ENCODE measurements at regions not wholly inside any gene's neighbourhood (a gene's known extent, or its start where the extent isn't known, plus 50 kb on each side); places are given as distances from the start of the nearest gene placed in this dataset.
"Not testable (repeated sequence)": the region's sequence is repeated elsewhere in the genome, so short reads cannot be mapped to it uniquely, and the experiment has no call there.

DNA sequence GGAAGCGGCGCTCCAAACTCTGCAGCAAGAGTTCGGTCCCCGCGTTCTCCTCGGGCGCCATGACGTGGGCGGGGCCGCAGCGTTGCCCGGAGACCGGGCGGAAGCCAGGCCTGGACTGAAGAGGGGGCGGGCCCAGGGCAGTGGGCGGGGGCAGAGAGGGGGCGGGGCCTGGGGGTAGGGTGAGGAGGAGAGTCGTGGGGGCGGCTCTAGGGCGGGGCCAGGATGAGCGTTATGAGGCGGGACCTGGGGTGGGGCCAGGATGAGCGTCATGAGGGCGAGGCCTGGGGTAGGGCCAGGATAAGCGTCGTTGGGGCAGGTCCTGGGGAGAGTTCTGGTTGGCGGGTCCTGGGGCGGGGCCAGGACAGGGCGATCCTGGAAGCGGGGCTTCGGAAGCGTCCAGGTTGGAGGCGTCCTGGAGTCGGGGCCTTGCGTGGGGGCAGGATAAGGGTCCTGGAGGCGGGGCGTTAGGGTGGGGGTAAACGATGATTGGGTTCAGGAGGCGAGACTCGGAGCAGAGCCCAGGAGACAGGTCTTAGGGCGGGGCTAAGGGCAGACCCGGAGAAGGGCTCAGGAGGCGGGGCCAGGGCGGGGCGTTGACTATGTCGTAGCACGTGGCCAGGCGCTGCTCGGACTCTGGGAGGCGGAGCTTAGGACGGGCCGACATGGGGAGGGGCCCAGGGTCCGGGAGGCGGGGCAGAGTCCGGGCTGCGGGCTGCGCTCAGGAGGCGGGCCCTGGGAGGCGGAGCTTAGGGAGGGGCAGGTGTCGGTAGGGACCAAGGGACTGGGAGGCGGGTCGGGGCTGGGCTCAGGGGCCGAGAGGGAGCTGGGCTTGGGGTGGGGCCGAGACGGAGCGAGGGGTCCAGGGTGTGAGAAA, 131.1 kb upstream of the ALDH3B2 start:
- DNase-seq (ENCODE audit: low spot score) = peak; percentile 98

DNA sequence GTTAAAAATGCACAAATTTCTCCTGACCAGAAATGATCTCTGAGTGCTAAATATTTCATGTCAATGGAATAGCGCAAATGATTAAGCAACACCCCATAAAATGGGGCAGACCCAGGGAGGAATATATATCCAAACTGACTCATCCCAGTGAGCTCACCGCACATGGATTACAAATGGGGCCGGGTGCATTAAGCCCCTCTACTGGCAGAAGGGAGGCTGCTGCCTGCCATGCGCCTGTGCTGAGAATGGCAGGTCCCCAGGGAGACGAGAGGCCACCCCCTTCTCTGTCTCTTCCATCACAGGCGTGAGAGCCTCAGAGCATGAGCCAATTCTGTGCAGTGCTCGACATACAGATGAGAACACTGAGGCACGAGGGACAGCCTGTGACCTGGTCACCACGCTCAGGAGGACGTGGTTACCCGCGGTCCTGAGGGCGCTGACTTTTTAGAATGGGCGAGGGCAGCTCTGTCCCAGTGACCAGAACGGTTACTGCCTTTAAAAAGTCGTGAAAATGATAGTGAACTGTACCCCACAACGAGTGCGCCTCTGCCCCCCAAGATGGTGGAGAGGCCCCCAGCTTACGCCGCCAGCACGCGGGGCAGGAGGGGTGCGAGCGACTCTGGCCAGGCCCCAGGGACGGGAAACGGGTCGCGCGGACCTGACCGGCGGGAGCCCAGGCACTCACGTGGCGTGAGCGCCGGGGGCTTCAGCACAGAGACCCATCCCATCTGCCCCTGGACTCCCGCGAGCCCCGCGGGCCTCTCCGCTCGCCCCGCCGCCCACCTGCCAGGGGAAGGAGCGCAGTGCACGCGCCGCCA, 130.2 kb upstream of the ALDH3B2 start:
- DNase-seq (ENCODE audit: low spot score) = not testable (repeated sequence)

GRCh38 chr11:67803519-67803918, 129.1 kb upstream of the ALDH3B2 start:
- not testable (repeated sequence) for DNase-seq (ENCODE audit: low spot score)

DNA sequence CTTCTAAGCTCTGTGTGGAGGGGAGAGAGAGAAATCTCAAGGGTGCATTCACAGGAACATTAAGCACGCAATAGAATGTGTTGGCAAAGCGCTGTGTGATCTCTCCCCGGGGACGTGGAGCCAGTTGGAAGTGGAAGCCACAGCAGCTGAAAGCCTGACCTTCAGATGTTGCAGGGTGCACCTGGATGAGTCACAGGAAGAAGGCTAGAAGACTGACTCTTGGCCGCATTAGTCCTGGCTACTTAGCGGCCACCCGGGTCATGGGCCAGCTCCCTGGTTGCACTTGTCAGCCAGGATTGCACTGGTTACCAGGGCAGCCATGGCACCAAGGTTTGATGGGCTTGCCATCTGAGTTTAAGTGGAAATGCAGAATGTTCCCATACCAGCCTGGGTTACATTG, 128.6 kb upstream of the ALDH3B2 start:
- DNase-seq (ENCODE audit: low spot score) = not testable (repeated sequence)

GRCh38 chr11:67802623-67803022, 128.2 kb upstream of the ALDH3B2 start:
- not testable (repeated sequence) for DNase-seq (ENCODE audit: low spot score)

GRCh38 chr11:67801397-67801796, 127.0 kb upstream of the ALDH3B2 start:
- not testable (repeated sequence) for DNase-seq (ENCODE audit: low spot score)

DNA sequence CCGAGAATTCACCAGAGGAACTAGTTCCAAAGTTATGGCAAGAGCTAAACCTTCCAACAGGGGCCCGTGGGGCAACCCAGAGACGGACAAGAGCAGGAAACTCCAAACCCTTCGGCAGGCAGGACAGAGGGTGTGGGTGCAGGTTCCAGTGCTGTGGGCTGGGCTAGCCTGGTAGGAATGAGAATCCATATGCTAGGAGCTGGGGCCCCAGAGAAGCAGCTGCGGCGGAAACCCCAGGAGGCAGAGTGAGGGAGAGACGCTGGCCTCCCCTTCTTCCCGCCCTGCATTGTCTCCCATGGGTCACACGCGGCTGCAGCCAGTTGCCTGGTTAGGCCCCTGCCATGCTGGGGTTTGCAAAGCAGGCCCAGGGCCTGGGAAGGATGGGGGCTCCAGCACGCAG, 126.2 kb upstream of the ALDH3B2 start:
- DNase-seq (ENCODE audit: low spot score) = not testable (repeated sequence)

DNA sequence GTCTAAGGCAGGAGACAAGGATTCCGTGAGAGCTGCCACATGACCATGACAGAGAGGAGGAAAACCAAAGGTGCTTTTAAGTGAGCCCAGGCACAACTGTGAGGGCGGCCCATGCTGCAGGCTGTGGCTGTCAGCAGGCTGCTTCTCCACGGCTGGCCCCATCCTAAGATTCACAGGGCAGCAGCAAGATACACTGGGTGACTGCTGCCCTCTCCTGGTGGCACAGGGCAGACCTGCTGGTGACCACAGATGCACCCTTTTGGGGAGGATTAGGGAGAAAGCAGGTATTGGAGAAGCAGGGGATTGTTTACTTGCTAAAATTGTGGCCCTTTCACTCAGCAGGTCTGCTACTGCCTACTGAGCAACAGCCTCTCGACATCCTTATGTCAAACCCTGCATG, 125.4 kb upstream of the ALDH3B2 start:
- DNase-seq (ENCODE audit: low spot score) = not testable (repeated sequence)

DNA sequence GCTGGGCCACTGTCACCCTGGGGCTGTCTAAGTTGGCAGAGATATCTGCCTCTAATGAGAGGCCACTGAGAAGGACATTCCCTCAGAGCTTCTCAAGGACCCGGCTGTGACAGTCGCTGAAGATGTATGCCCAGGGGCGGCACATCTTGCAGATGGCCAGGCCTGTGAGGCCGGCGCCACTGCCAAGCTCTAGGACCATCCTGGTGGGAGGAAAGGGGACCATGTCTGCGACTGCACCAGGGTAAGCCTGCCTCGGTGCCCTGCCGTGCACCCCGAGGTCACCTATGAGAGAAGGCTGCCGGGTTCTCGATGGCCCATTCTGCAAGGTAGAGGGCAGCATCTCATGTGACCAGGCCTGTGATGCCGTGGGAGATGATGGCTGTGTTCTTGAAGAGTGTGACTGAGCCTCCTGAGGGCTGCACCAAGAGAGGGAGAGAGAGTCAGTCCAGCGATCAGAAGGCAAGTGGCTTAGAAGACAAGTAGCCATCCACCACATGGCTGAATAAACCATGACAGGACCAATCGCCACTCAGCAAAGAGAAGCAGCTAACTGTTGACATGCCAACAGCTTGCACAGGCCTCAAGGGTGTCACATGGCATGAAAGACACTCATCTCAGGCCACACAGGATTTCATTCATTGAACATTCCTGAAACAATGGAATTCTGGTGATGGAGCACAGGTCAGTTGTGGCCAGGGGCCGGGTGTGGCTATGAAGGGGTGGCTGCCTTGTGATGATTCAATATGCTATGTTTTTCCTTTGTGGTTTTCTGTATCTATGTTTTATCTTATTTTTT, 123.5 kb upstream of the ALDH3B2 start:
- DNase-seq (ENCODE audit: low spot score) = not testable (repeated sequence)

- DNase-seq (ENCODE audit: low spot score) = no peak
Measured at GRCh38 chr11:67795746-67796145, 121.3 kb upstream of the ALDH3B2 start.

DNA sequence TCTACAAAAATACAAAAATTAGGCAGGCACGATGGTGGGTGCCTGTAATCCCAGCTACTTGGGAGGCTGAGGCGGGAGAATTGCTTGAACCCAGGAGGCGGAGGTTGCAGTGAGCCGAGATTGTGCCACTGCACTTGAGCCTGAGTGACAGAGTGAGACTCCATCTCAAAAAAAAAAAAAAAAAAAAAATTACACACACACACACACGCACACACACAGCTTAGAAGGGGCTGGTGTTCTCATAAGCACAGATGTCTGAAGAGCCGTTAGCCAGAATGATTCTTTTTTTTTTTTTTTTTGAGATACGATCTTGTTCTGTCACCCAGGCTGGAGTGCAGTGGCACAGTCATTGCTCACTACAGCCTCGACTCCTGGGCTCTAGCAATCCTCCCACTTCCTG, 119.3 kb upstream of the ALDH3B2 start:
- not testable (repeated sequence) for DNase-seq (ENCODE audit: low spot score)

DNA sequence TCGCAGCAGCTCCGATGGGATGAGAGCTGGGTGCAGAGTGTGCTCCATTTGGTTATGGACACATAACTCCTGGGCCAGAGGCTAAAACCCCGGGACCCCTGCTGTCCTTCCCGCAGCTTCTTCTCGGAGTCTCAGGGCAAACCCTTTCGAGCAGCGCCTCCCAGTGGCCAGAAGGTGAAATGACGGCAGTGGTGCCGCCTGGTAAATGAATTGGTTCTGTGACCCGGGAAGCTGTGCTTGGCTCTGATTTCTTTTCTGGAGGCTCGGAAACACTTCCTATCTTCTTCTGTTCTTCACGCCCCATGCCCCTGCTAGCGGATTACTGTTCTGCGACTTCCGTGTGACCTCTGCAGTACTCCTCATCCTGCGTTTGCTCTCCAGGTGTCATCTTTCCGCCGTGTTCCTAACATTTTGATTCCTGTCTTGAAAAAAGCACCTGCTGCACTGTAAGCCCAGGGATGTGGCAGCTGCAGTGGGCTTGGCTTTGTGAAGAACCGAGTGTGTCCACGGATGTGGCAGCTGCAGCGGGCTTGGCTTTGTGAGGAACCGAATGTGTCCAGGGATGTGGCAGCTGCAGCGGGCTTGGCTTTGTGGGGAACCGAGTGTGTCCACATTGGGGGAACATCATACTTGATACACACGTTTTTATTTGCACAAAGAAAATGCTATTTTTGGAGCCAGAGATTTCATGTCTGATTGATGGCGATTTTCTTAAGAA, 118.0 kb upstream of the ALDH3B2 start:
- DNase-seq (ENCODE audit: low spot score) = peak; percentile 61

DNA sequence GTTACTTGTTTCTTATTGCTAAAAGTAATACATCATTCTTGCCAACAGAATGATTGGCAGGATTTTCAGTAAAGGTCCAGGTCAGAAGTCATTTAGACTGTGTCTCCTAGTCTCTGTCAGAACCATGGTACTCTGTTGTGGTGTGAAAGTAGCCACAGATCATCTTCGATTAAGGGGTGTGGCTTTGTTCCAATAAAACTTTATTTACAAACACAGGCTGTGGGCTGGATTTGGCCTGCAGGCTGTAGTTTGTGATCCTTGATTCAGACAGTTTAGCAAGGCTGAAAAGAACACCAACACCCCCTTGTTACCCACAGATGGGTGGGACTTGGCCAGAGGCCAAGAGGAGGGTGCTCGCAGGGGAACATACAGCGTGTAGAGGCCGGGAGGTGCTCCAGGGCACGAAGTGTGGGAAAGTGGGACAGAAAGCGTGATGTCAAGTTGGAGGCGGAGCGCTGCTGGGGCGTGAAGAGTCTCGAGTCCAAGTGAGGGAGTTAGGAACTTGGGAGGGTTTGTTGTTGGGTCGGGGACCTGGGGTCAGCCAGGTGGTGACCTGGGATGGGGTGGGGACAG, 117.3 kb upstream of the ALDH3B2 start:
- not testable (repeated sequence) for DNase-seq (ENCODE audit: low spot score)

DNA sequence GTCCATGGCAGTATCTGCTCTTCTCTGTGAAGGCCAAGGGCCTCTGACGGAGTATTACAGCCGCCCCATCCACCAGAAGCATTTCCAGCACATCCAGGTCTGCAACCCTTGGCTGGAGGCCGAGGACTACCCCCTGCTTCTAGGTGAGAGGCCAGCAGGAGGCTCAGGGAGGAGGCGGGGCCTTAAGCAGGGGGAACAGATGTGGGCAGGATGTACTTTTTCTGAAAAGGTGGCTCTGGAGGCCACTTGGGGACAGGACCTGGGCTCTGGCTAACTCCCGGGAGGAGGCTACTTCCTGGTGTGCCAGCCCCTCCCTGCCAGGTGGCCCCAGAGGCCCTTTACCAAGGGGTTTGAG, 113.9 kb upstream of the ALDH3B2 start:
- not testable (repeated sequence) for DNase-seq (ENCODE audit: low spot score)

DNA sequence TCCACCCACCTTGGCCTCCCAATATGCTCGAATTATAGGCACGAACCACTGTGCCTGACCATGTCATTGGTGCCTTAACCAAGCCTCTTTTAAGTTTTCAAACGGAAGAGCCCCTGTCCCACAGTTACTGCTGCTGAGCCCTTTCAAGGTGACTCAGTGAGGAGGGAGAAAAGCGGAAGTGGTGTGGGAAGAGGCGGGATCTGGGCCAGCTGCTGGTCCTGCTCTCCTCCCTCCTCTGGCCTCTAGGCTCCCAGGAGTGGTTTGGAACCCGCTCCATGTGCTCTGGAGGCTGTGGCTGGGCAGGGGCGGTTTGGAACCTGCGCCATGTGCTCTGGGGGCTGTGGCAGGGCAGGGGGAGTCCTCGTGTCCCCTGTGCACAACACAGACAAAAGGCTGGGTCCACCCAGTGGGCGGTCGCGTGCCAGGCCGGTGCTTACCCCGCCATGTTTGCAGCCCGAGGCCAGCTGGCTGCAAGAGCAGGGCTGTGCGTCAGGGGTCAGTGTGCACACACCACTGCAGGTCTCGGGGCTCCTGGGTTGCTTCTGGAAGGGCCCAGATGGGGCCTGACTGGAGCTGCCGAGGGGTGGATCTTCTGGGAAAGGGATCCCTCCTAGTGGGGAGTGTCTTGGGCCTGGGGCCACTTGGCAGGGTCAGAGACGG, 113.4 kb upstream of the ALDH3B2 start:
- DNase-seq (ENCODE audit: low spot score) = not testable (repeated sequence)

GRCh38 chr11:67781967-67782366, 107.5 kb upstream of the ALDH3B2 start:
- DNase-seq (ENCODE audit: low spot score) = not testable (repeated sequence)

DNA sequence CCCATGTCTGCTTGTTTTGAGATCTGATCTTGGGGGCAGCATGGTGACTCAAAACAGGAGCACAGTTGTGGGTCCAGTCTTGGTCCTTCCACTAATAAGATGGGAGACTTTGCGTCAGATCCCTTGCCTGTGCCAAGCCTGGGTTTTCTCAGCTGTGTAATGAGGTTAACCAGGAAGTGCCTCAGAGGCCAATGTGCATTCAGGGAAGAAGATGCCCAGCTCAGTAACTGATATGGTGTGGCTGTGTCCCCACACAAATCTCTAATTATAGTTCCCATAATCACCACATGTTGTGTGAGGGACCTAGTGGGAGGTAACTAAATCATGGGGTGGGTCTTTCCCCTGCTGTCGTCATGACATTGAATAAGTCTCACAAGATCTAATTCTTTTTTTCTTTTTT, 107.1 kb upstream of the ALDH3B2 start:
- not testable (repeated sequence) for DNase-seq (ENCODE audit: low spot score)

DNA sequence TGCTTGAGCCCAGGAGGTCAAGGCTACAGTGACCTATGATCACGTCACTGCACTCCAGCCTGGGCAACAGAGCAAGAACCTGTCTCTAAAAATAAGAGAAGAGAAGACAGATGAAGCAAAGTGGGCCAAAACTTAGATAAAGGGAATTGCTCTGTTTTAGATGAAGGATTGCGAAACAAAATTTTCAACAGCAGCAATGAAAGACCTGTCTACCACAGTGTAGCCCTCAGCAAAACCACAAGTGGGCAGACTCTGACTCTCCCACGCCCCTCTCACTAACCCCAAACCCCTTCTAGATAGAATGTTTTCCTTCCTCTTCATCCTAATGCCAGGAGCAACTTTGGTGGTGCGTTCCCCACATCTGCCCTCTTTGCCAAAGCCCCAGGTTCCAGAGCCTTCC, 105.6 kb upstream of the ALDH3B2 start:
- DNase-seq (ENCODE audit: low spot score) = no peak

GRCh38 chr11:67779189-67779875, 104.9 kb upstream of the ALDH3B2 start:
- not testable (repeated sequence) for DNase-seq (ENCODE audit: low spot score)

Measured in ecto neural progenitor cell (in vitro differentiated cells).